ENCODE measurements at regions not wholly inside any gene's neighbourhood (a gene's known extent, or its start where the extent isn't known, plus 50 kb on each side); places are given as distances from the start of the nearest gene placed in this dataset.

DNA sequence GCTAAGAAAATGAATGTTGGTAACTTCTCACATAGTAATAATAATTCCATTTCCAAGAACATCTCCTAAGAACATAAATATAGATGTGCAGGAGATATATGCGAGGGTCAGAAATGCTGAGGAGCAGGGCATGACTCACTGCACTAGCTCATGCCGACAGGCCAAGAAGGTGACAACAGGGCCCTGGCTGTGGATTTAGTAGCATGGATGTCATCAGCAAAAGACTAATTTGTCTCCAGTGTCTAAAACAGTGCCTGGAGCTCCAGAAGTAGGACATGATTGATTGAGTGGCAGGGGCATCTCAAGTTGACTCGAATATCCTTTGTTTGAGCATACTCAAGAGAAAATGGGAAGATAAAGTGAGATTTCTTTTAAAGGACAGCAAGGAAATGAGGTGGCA, 207.0 kb upstream of the FOXA2 start:
- Histone ChIP-seq H2BK120ac (ENCODE audit: insufficient read depth, low read length, poor library complexity) (no peak overlapping the region), H3K27me3 (ENCODE audit: insufficient read depth, low read length) (no peaks in the 10 kb centered on the region), H3K9ac (ENCODE audit: low read length) (no peak overlapping the region), H3K14ac (ENCODE audit: low read length) (no peak overlapping the region), H4K8ac (ENCODE audit: low read depth, low read length) (no peak overlapping the region), H3K9me3 (ENCODE audit: insufficient read depth, low read depth, low read length) (peaks cover 2% of the 10 kb centered on the region), H2BK12ac (ENCODE audit: low read length) (no peak overlapping the region), H2BK5ac (ENCODE audit: low read depth, low read length, poor library complexity) (no peak overlapping the region), H3K4me3 (ENCODE audit: low read depth, low read length) (no peak overlapping the region), H4K91ac (ENCODE audit: low read depth, low read length) (no peak overlapping the region), H3K4me1 (ENCODE audit: control insufficient read depth in 1 of 2, insufficient read depth in 2 of 2, low read length in 2 of 2) (peaks cover 7 to 9% of the 10 kb centered on the region in 2 experiments), H3K36me3 (ENCODE audit: control insufficient read depth in 1 of 2, insufficient read depth in 2 of 2, low read length in 2 of 2) (no peaks in the 10 kb centered on the region), H4K12ac (ENCODE audit: low read depth, low read length) (no peak overlapping the region), H2AK5ac (ENCODE audit: low read length) (no peak overlapping the region), H3K4me2 (ENCODE audit: low read length) (no peak overlapping the region), H3K27ac (ENCODE audit: low read depth, low read length) (no peak overlapping the region), H2AFZ (ENCODE audit: insufficient read depth, low read length, poor library complexity) (no peak overlapping the region), H3K79me2 (ENCODE audit: control insufficient read depth, insufficient read depth, low read length, poor library complexity) (no peaks in the 10 kb centered on the region), H3K18ac (ENCODE audit: low read length) (no peak overlapping the region), H3K23ac (ENCODE audit: low read length) (no peak overlapping the region), H3K79me1 (ENCODE audit: low read length) (peaks cover 8% of the 10 kb centered on the region), H3K4ac (ENCODE audit: low read depth, low read length) (no peak overlapping the region)
- peak; percentile 20 to 47 for DNase-seq
- no CpG with 5 or more reads among the region's 3 CpGs for WGBS (ENCODE audit: extremely low coverage, insufficient coverage, insufficient read length)

DNA sequence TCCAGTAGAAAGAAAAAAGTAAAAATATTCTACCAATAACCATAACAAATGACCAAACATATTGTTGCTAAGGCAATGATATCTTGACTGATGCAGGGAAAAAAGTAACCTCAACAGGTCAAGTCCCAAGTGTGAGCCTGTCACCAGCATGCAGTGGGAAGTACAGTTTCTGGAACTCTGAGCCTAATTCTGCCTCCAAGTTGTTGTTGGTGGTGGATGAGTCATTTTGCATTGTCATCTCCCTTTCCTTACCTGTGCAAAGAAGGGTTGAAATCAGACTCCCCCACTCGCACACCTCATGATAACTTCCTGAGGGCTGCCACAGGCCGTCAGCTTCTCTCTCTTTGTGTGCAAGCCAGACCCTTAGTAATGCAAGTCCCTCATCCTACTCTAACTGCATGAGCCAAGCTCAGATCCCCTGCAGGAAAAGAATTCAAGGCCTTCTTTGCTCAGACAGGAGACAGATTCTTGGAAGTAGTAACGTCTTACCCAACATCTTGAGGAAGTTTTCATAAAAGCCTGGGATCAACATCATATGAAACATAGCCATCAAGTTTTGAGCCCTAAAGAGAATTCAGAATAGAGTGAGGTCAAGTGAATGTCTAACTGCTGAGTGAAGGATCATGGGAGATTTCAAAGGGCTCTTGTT, 207.6 kb upstream of the FOXA2 start:
- peaks cover 7 to 9% of the 10 kb centered on the region in 2 experiments for H3K4me1 ChIP-seq (ENCODE audit: control insufficient read depth in 1 of 2, insufficient read depth in 2 of 2, low read length in 2 of 2)
- no peak overlapping the region for H2BK120ac ChIP-seq (ENCODE audit: insufficient read depth, low read length, poor library complexity)
- no peak overlapping the region for H4K91ac ChIP-seq (ENCODE audit: low read depth, low read length)
- H3K79me1 ChIP-seq (ENCODE audit: low read length), result peaks cover 8% of the 10 kb centered on the region
- H3K9ac ChIP-seq (ENCODE audit: low read length), result no peak overlapping the region
- H2BK12ac ChIP-seq (ENCODE audit: low read length), result no peak overlapping the region
- H3K79me2 ChIP-seq (ENCODE audit: control insufficient read depth, insufficient read depth, low read length, poor library complexity), result no peaks in the 10 kb centered on the region
- no peaks in the 10 kb centered on the region for H3K27me3 ChIP-seq (ENCODE audit: insufficient read depth, low read length)
- H3K18ac ChIP-seq (ENCODE audit: low read length), result no peak overlapping the region
- peaks cover 2% of the 10 kb centered on the region for H3K9me3 ChIP-seq (ENCODE audit: insufficient read depth, low read depth, low read length)
- H3K4ac ChIP-seq (ENCODE audit: low read depth, low read length), result no peak overlapping the region
- H4K12ac ChIP-seq (ENCODE audit: low read depth, low read length), result no peak overlapping the region
- no peak overlapping the region for H2AFZ ChIP-seq (ENCODE audit: insufficient read depth, low read length, poor library complexity)
- no peak overlapping the region for H3K14ac ChIP-seq (ENCODE audit: low read length)
- DNase-seq, result peak; percentile 8 to 31
- no peak overlapping the region for H3K4me2 ChIP-seq (ENCODE audit: low read length)
- no CpG with 5 or more reads among the region's 3 CpGs for WGBS (ENCODE audit: extremely low coverage, insufficient coverage, insufficient read length)
- H2AK5ac ChIP-seq (ENCODE audit: low read length), result no peak overlapping the region
- no peak overlapping the region for H4K8ac ChIP-seq (ENCODE audit: low read depth, low read length)
- no peak overlapping the region for H3K4me3 ChIP-seq (ENCODE audit: low read depth, low read length)
- H3K36me3 ChIP-seq (ENCODE audit: control insufficient read depth in 1 of 2, insufficient read depth in 2 of 2, low read length in 2 of 2), result no peaks in the 10 kb centered on the region
- no peak overlapping the region for H3K27ac ChIP-seq (ENCODE audit: low read depth, low read length)
- H3K23ac ChIP-seq (ENCODE audit: low read length), result no peak overlapping the region
- H2BK5ac ChIP-seq (ENCODE audit: low read depth, low read length, poor library complexity), result no peak overlapping the region

DNA sequence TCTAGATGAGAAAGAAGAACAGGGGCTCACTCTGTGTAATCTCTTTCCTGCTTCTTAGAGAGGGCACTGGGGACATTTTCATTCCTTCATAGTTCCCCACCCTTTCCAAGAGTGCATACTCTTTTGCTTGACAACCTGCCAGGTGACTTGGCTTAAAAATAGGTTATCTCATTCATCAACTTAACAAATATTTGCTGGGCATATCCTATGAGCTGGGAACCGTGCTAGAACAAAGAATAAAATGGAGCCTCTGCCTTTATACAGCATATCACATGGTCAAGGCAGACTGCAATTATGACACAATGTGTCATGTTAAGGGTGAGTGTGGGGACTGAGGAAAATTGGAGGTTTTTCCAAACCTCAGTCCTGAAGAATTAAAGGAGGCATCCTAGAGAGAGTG, 209.8 kb upstream of the FOXA2 start:
- Histone ChIP-seq H3K79me2 (ENCODE audit: control insufficient read depth, insufficient read depth, low read length, poor library complexity) (no peaks in the 10 kb centered on the region), H3K4me1 (ENCODE audit: control insufficient read depth in 1 of 2, insufficient read depth in 2 of 2, low read length in 2 of 2) (peaks cover 7 to 9% of the 10 kb centered on the region in 2 experiments), H3K4ac (ENCODE audit: low read depth, low read length) (no peak overlapping the region), H3K4me3 (ENCODE audit: low read depth, low read length) (no peak overlapping the region), H4K91ac (ENCODE audit: low read depth, low read length) (no peak overlapping the region), H3K79me1 (ENCODE audit: low read length) (peaks cover 8% of the 10 kb centered on the region), H3K27me3 (ENCODE audit: insufficient read depth, low read length) (no peaks in the 10 kb centered on the region), H3K9me3 (ENCODE audit: insufficient read depth, low read depth, low read length) (no peaks in the 10 kb centered on the region), H3K18ac (ENCODE audit: low read length) (no peak overlapping the region), H3K14ac (ENCODE audit: low read length) (no peak overlapping the region), H3K4me2 (ENCODE audit: low read length) (no peak overlapping the region), H3K9ac (ENCODE audit: low read length) (no peak overlapping the region), H2AK5ac (ENCODE audit: low read length) (no peak overlapping the region), H3K36me3 (ENCODE audit: control insufficient read depth in 1 of 2, insufficient read depth in 2 of 2, low read length in 2 of 2) (no peaks in the 10 kb centered on the region), H4K8ac (ENCODE audit: low read depth, low read length) (no peak overlapping the region), H3K23ac (ENCODE audit: low read length) (no peak overlapping the region), H4K12ac (ENCODE audit: low read depth, low read length) (no peak overlapping the region), H3K27ac (ENCODE audit: low read depth, low read length) (no peak overlapping the region), H2BK120ac (ENCODE audit: insufficient read depth, low read length, poor library complexity) (no peak overlapping the region), H2AFZ (ENCODE audit: insufficient read depth, low read length, poor library complexity) (no peak overlapping the region), H2BK12ac (ENCODE audit: low read length) (no peak overlapping the region), H2BK5ac (ENCODE audit: low read depth, low read length, poor library complexity) (no peak overlapping the region)
- peak in 1 of 2 donors; percentile 55 for DNase-seq
- WGBS (ENCODE audit: extremely low coverage, insufficient coverage, insufficient read length), result no CpG with 5 or more reads among the region's 1 CpG

DNA sequence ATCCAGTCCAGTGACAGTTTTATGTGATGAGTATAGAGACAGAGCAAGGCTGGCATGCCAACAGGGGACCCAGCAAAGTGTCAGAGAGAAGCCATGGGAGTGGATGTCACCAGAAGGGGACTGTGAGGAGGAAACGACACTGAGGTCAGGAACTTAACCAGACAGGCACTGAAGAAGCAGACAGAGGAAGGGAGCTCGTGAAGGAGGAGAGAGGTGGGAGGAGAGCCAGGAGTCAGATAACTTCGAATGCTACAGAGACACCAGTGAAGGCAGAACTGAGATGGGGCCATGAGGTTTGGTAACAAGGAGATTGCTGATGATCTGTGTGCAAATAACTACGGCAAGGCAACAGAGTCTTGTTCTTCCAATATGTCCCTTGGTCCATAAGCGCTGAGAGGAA, 211.1 kb upstream of the FOXA2 start:
- no CpG with 5 or more reads among the region's 5 CpGs for WGBS (ENCODE audit: extremely low coverage, insufficient coverage, insufficient read length)
- Histone ChIP-seq H2AFZ (ENCODE audit: insufficient read depth, low read length, poor library complexity) (no peak overlapping the region), H2BK12ac (ENCODE audit: low read length) (peak overlapping the region; percentile 19)

More for the DNA sequence above, 211.1 kb upstream of the FOXA2 start:
- Histone ChIP-seq H3K14ac (ENCODE audit: low read length) (peak overlapping the region; percentile 54), H3K23ac (ENCODE audit: low read length) (no peak overlapping the region), H3K79me1 (ENCODE audit: low read length) (peaks cover 8% of the 10 kb centered on the region), H2BK120ac (ENCODE audit: insufficient read depth, low read length, poor library complexity) (peak overlapping the region; percentile 36), H3K4me2 (ENCODE audit: low read length) (no peak overlapping the region), H3K18ac (ENCODE audit: low read length) (peak overlapping the region; percentile 20), H3K27me3 (ENCODE audit: insufficient read depth, low read length) (no peaks in the 10 kb centered on the region), H2AK5ac (ENCODE audit: low read length) (peak overlapping the region; percentile 4), H3K4ac (ENCODE audit: low read depth, low read length) (no peak overlapping the region), H3K79me2 (ENCODE audit: control insufficient read depth, insufficient read depth, low read length, poor library complexity) (no peaks in the 10 kb centered on the region), H3K4me3 (ENCODE audit: low read depth, low read length) (no peak overlapping the region), H4K8ac (ENCODE audit: low read depth, low read length) (no peak overlapping the region), H4K12ac (ENCODE audit: low read depth, low read length) (no peak overlapping the region), H2BK5ac (ENCODE audit: low read depth, low read length, poor library complexity) (peak overlapping the region; percentile 44), H3K27ac (ENCODE audit: low read depth, low read length) (peak overlapping the region; percentile 67), H4K91ac (ENCODE audit: low read depth, low read length) (peak overlapping the region; percentile 78), H3K36me3 (ENCODE audit: control insufficient read depth in 1 of 2, insufficient read depth in 2 of 2, low read length in 2 of 2) (no peaks in the 10 kb centered on the region), H3K4me1 (ENCODE audit: control insufficient read depth in 1 of 2, insufficient read depth in 2 of 2, low read length in 2 of 2) (peaks cover 7 to 9% of the 10 kb centered on the region in 2 experiments), H3K9me3 (ENCODE audit: insufficient read depth, low read depth, low read length) (no peaks in the 10 kb centered on the region), H3K9ac (ENCODE audit: low read length) (no peak overlapping the region)
- no peak for DNase-seq
